H9 (cell line): ENCODE measurements at regions not wholly inside any gene's neighbourhood (a gene's known extent, or its start where the extent isn't known, plus 50 kb on each side); places are given as distances from the start of the nearest gene placed in this dataset.

Experiments used
- DNase-seq: peaks from one replicate; pipeline ENCODE4 v3.0.0-alpha.2; 2017
- H2AFZ ChIP-seq: one replicate; pipeline ENCODE4 v1.6.1; 2013; ENCODE audit warnings: mild to moderate bottlenecking, low read length, control low read depth, moderate library complexity
- H2AK5ac ChIP-seq: 2 replicates; pipeline ENCODE4 v1.6.1; 2013; ENCODE audit warnings: low read length, control low read depth, mixed read lengths; ENCODE audit not compliant: insufficient read length
- H2BK120ac ChIP-seq: one replicate; pipeline ENCODE4 v1.6.1; 2013; ENCODE audit warnings: low read depth, mild to moderate bottlenecking, low read length, control low read depth, inconsistent platforms; ENCODE audit not compliant: poor library complexity, severe bottlenecking
- H2BK12ac ChIP-seq: 2 replicates; pipeline ENCODE4 v1.6.1; 2013; ENCODE audit warnings: low read length, control low read depth, mixed read lengths, low read depth; ENCODE audit not compliant: insufficient read length
- H2BK15ac ChIP-seq: 2 replicates; pipeline ENCODE4 v1.6.1; 2013; ENCODE audit warnings: low read depth, low read length, control low read depth
- H2BK20ac ChIP-seq: one replicate; pipeline ENCODE4 v1.6.1; 2013; ENCODE audit warnings: low read depth, mild to moderate bottlenecking, low read length, control low read depth, inconsistent platforms; ENCODE audit not compliant: poor library complexity, severe bottlenecking
- H2BK5ac ChIP-seq: 2 replicates; pipeline ENCODE4 v1.6.1; 2013; ENCODE audit warnings: low read length, control low read depth, mixed read lengths; ENCODE audit not compliant: insufficient read length
- H3K14ac ChIP-seq: 2 replicates; pipeline ENCODE4 v1.6.1; 2013; ENCODE audit warnings: low read length, control low read depth; ENCODE audit not compliant: insufficient read depth
- H3K18ac ChIP-seq: 2 replicates; pipeline ENCODE4 v1.6.1; 2013; ENCODE audit warnings: low read depth, mild to moderate bottlenecking, mixed read lengths, low read length, control low read depth; ENCODE audit not compliant: insufficient read length
- H3K23ac ChIP-seq: 2 replicates; pipeline ENCODE4 v1.6.1; 2013; ENCODE audit warnings: low read length, control low read depth, mixed read lengths, low read depth; ENCODE audit not compliant: insufficient read length
- H3K23me2 ChIP-seq: 2 replicates; pipeline ENCODE4 v1.6.1; 2013; ENCODE audit warnings: low read depth, mild to moderate bottlenecking, mixed read lengths, low read length, control low read depth; ENCODE audit not compliant: insufficient read length, poor library complexity, severe bottlenecking
- H3K27ac ChIP-seq: 2 replicates; pipeline ENCODE4 v1.5.1; 2013; ENCODE audit warnings: low read length, control low read depth, mixed read lengths, low read depth; ENCODE audit not compliant: insufficient read length
- H3K27me3 ChIP-seq: 2 replicates; pipeline ENCODE4 v1.6.1; 2013; ENCODE audit warnings: low read length, control low read depth, inconsistent platforms; ENCODE audit not compliant: insufficient read depth
- H3K4ac ChIP-seq: 2 replicates; pipeline ENCODE4 v1.6.1; 2013; ENCODE audit warnings: low read depth, mild to moderate bottlenecking, control low read depth, inconsistent platforms, low read length, moderate library complexity
- H3K4me1 ChIP-seq: 2 replicates; pipeline ENCODE4 v1.6.1; 2013; ENCODE audit warnings: low read length, control low read depth, inconsistent platforms; ENCODE audit not compliant: insufficient read depth
- H3K4me2 ChIP-seq: 2 replicates; pipeline ENCODE4 v1.6.1; 2013; ENCODE audit warnings: low read length, control low read depth, mixed read lengths; ENCODE audit not compliant: insufficient read length, insufficient read depth
- H3K56ac ChIP-seq: 2 replicates; pipeline ENCODE4 v1.6.1; 2013; ENCODE audit warnings: low read depth, mild to moderate bottlenecking, mixed read lengths, low read length, control low read depth; ENCODE audit not compliant: insufficient read length
- H3K79me1 ChIP-seq: 2 replicates; pipeline ENCODE4 v1.6.1; 2013; ENCODE audit warnings: low read depth, mild to moderate bottlenecking, moderate library complexity, low read length, control low read depth, inconsistent platforms; ENCODE audit not compliant: insufficient read depth, poor library complexity, severe bottlenecking
- H3K79me2 ChIP-seq: 2 replicates; pipeline ENCODE4 v1.6.1; 2013; ENCODE audit warnings: low read length, control low read depth, inconsistent platforms; ENCODE audit not compliant: insufficient read depth
- H3K9ac ChIP-seq: 2 replicates; pipeline ENCODE4 v1.6.1; 2013; ENCODE audit warnings: low read length, control low read depth, mixed read lengths; ENCODE audit not compliant: insufficient read length; ENCODE audit errors: extremely low read depth
- H3K9me3 ChIP-seq: one replicate; pipeline ENCODE4 v1.6.1; 2013; ENCODE audit warnings: low read depth, low read length, inconsistent platforms; ENCODE audit not compliant: control insufficient read depth
- H3T11ph ChIP-seq: one replicate; pipeline ENCODE4 v1.6.1; 2013; ENCODE audit warnings: mild to moderate bottlenecking, low read length, control low read depth, inconsistent platforms
- H4K20me1 ChIP-seq: one replicate; pipeline ENCODE4 v1.6.1; 2013; ENCODE audit not compliant: control insufficient read depth, insufficient read length, insufficient read depth
- H4K5ac ChIP-seq: 2 replicates; pipeline ENCODE4 v1.6.1; 2013; ENCODE audit warnings: low read depth, mild to moderate bottlenecking, mixed read lengths, low read length, control low read depth; ENCODE audit not compliant: insufficient read length
- H4K8ac ChIP-seq: replicated peaks from 2 replicates; pipeline ENCODE4 v1.6.1; 2013; ENCODE audit warnings: low read length, control low read depth, mixed read lengths, low read depth; ENCODE audit not compliant: insufficient read length
- H4K91ac ChIP-seq: 2 replicates; pipeline ENCODE4 v1.6.1; 2013; ENCODE audit warnings: low read depth, mild to moderate bottlenecking, moderate library complexity, mixed read lengths, low read length, control low read depth; ENCODE audit not compliant: insufficient read length
- H3K27ac Mint-ChIP-seq, 3 experiments: 2 replicates in 2 of 3; 3 replicates in 1 of 3; pipeline ENCODE4 v1.8.0; 2020 to 2021; ENCODE audit warnings: mixed read lengths in 3 of 3, mild to moderate bottlenecking in 1 of 3, moderate library complexity in 1 of 3
- H3K27me3 Mint-ChIP-seq: 2 replicates; pipeline ENCODE4 v1.8.0; 2021; ENCODE audit warnings: low read depth, mild to moderate bottlenecking, moderate library complexity, mixed read lengths
- H3K36me3 Mint-ChIP-seq, 3 experiments: 2 replicates in 2 of 3; 3 replicates in 1 of 3; pipeline ENCODE4 v1.8.0; 2020 to 2021; ENCODE audit warnings: low read depth in 3 of 3, mixed read lengths in 3 of 3; ENCODE audit not compliant: insufficient read depth in 1 of 3
- H3K4me1 Mint-ChIP-seq, 2 experiments: 2 replicates each; pipeline ENCODE4 v1.8.0; 2020; ENCODE audit warnings: mixed read lengths in 2 of 2
- H3K4me3 Mint-ChIP-seq, 2 experiments: 2 replicates in 1 of 2; 3 replicates in 1 of 2; pipeline ENCODE4 v1.8.0; 2020 to 2021; ENCODE audit warnings: mild to moderate bottlenecking in 2 of 2, mixed read lengths in 2 of 2, moderate library complexity in 1 of 2
- H3K9me3 Mint-ChIP-seq, 2 experiments: 2 replicates in 1 of 2; 3 replicates in 1 of 2; pipeline ENCODE4 v1.8.0; 2020; ENCODE audit warnings: mild to moderate bottlenecking in 2 of 2, mixed read lengths in 2 of 2, moderate library complexity in 1 of 2
- WGBS: extraction: QIAGEN DNeasy Blood & Tissue Kit; methylation state at CpG from one replicate; pipeline ENCODE4 v1.1.7; 2013; ENCODE audit warnings: missing lambda C conversion rate, low lambda C conversion rate, mixed read lengths; ENCODE audit not compliant: insufficient read length; ENCODE audit errors: extremely low coverage; 5-methylcytosine and 5-hydroxymethylcytosine counted together
- TF ChIP-seq, protein P1 (sequence below): fragments of 200-600 bp; sonication (generic); conservative IDR thresholded peaks from 3 replicates; pipeline ENCODE4 v1.8.0; 2021; ENCODE audit warnings: antibody characterized with exemption, mild to moderate bottlenecking

DNA sequence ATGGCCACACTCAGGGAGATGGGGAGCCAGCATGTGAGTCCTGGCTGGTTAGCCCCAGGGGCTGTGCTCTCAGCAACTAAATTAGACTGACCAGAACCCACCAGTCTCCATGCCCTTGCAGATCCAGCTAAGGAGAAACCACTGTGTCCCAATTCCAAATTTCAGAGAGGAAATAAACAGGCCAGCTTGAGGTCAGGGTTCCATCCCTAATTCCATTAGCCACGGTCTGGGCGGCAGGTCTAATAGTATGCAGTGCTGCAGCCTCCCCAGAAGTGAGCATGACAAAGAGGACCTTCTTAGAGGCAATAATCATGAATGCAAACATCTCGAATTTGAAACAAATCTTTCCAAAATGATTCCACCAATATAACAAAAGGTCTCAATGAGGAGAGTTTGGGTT, 671.2 kb downstream of the BCL11A start:
- no peak overlapping the region for H3K4me2 ChIP-seq
- H3K9me3 ChIP-seq = no peaks in the 10 kb centered on the region
- no peak overlapping the region for H3K23ac ChIP-seq
- H3K27me3 ChIP-seq = no peaks in the 10 kb centered on the region
- no peak overlapping the region for H2BK5ac ChIP-seq
- H3K18ac ChIP-seq = no peak overlapping the region
- H3K4ac ChIP-seq = no peak overlapping the region
- no peaks in the 10 kb centered on the region for H3K23me2 ChIP-seq
- H4K20me1 ChIP-seq = no peaks in the 10 kb centered on the region
- no peak overlapping the region for H3K4me3 Mint-ChIP-seq
- no CpG with 5 or more reads among the region's 3 CpGs for WGBS
- H3K56ac ChIP-seq = no peak overlapping the region
- H3K27ac ChIP-seq = no peak overlapping the region
- no peak overlapping the region for H3K9ac ChIP-seq
- H2BK15ac ChIP-seq = no peak overlapping the region
- no peaks in the 10 kb centered on the region for H3K79me1 ChIP-seq
- H3K9me3 Mint-ChIP-seq = no peaks in the 10 kb centered on the region
- no peak overlapping the region for H3K27ac Mint-ChIP-seq
- H3K27me3 Mint-ChIP-seq = no peaks in the 10 kb centered on the region; the same call in 1 of the 2 replicates
- peaks cover 16 to 22% of the 10 kb centered on the region in 2 experiments for H3K4me1 Mint-ChIP-seq
- H2AK5ac ChIP-seq = no peak overlapping the region
- H2BK12ac ChIP-seq = no peak overlapping the region
- DNase-seq = no peak
- no peak overlapping the region for H4K5ac ChIP-seq
- no peak overlapping the region for H3K14ac ChIP-seq
- H2BK120ac ChIP-seq = no peak overlapping the region
- no peaks in the 10 kb centered on the region for H3K79me2 ChIP-seq
- no peak overlapping the region for H4K8ac ChIP-seq
- H4K91ac ChIP-seq = no peak overlapping the region
- H3T11ph ChIP-seq = no peak overlapping the region
- H2AFZ ChIP-seq = no peak overlapping the region
- TF ChIP-seq, protein P1, sequence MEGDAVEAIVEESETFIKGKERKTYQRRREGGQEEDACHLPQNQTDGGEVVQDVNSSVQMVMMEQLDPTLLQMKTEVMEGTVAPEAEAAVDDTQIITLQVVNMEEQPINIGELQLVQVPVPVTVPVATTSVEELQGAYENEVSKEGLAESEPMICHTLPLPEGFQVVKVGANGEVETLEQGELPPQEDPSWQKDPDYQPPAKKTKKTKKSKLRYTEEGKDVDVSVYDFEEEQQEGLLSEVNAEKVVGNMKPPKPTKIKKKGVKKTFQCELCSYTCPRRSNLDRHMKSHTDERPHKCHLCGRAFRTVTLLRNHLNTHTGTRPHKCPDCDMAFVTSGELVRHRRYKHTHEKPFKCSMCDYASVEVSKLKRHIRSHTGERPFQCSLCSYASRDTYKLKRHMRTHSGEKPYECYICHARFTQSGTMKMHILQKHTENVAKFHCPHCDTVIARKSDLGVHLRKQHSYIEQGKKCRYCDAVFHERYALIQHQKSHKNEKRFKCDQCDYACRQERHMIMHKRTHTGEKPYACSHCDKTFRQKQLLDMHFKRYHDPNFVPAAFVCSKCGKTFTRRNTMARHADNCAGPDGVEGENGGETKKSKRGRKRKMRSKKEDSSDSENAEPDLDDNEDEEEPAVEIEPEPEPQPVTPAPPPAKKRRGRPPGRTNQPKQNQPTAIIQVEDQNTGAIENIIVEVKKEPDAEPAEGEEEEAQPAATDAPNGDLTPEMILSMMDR = no peak
- H2BK20ac ChIP-seq = no peak overlapping the region
- H3K4me1 ChIP-seq = no peaks in the 10 kb centered on the region
- no peaks in the 10 kb centered on the region for H3K36me3 Mint-ChIP-seq
